H9 (cell line): ENCODE measurements at regions not wholly inside any gene's neighbourhood (a gene's known extent, or its start where the extent isn't known, plus 50 kb on each side); places are given as distances from the start of the nearest gene placed in this dataset.

ENCODE experiments used
- DNase-seq: peaks from one replicate; pipeline ENCODE4 v3.0.0-alpha.2; 2017
- H2AFZ ChIP-seq: one replicate; pipeline ENCODE4 v1.6.1; 2013; ENCODE audit warnings: mild to moderate bottlenecking, low read length, control low read depth, moderate library complexity
- H2AK5ac ChIP-seq: 2 replicates; pipeline ENCODE4 v1.6.1; 2013; ENCODE audit warnings: low read length, control low read depth, mixed read lengths; ENCODE audit not compliant: insufficient read length
- H2BK120ac ChIP-seq: one replicate; pipeline ENCODE4 v1.6.1; 2013; ENCODE audit warnings: low read depth, mild to moderate bottlenecking, low read length, control low read depth, inconsistent platforms; ENCODE audit not compliant: poor library complexity, severe bottlenecking
- H2BK12ac ChIP-seq: 2 replicates; pipeline ENCODE4 v1.6.1; 2013; ENCODE audit warnings: low read length, control low read depth, mixed read lengths, low read depth; ENCODE audit not compliant: insufficient read length
- H2BK15ac ChIP-seq: 2 replicates; pipeline ENCODE4 v1.6.1; 2013; ENCODE audit warnings: low read depth, low read length, control low read depth
- H2BK20ac ChIP-seq: one replicate; pipeline ENCODE4 v1.6.1; 2013; ENCODE audit warnings: low read depth, mild to moderate bottlenecking, low read length, control low read depth, inconsistent platforms; ENCODE audit not compliant: poor library complexity, severe bottlenecking
- H2BK5ac ChIP-seq: 2 replicates; pipeline ENCODE4 v1.6.1; 2013; ENCODE audit warnings: low read length, control low read depth, mixed read lengths; ENCODE audit not compliant: insufficient read length
- H3K14ac ChIP-seq: 2 replicates; pipeline ENCODE4 v1.6.1; 2013; ENCODE audit warnings: low read length, control low read depth; ENCODE audit not compliant: insufficient read depth
- H3K18ac ChIP-seq: 2 replicates; pipeline ENCODE4 v1.6.1; 2013; ENCODE audit warnings: low read depth, mild to moderate bottlenecking, mixed read lengths, low read length, control low read depth; ENCODE audit not compliant: insufficient read length
- H3K23ac ChIP-seq: 2 replicates; pipeline ENCODE4 v1.6.1; 2013; ENCODE audit warnings: low read length, control low read depth, mixed read lengths, low read depth; ENCODE audit not compliant: insufficient read length
- H3K23me2 ChIP-seq: 2 replicates; pipeline ENCODE4 v1.6.1; 2013; ENCODE audit warnings: low read depth, mild to moderate bottlenecking, mixed read lengths, low read length, control low read depth; ENCODE audit not compliant: insufficient read length, poor library complexity, severe bottlenecking
- H3K27ac ChIP-seq: 2 replicates; pipeline ENCODE4 v1.5.1; 2013; ENCODE audit warnings: low read length, control low read depth, mixed read lengths, low read depth; ENCODE audit not compliant: insufficient read length
- H3K27me3 ChIP-seq: 2 replicates; pipeline ENCODE4 v1.6.1; 2013; ENCODE audit warnings: low read length, control low read depth, inconsistent platforms; ENCODE audit not compliant: insufficient read depth
- H3K4ac ChIP-seq: 2 replicates; pipeline ENCODE4 v1.6.1; 2013; ENCODE audit warnings: low read depth, mild to moderate bottlenecking, control low read depth, inconsistent platforms, low read length, moderate library complexity
- H3K4me1 ChIP-seq: 2 replicates; pipeline ENCODE4 v1.6.1; 2013; ENCODE audit warnings: low read length, control low read depth, inconsistent platforms; ENCODE audit not compliant: insufficient read depth
- H3K4me2 ChIP-seq: 2 replicates; pipeline ENCODE4 v1.6.1; 2013; ENCODE audit warnings: low read length, control low read depth, mixed read lengths; ENCODE audit not compliant: insufficient read length, insufficient read depth
- H3K56ac ChIP-seq: 2 replicates; pipeline ENCODE4 v1.6.1; 2013; ENCODE audit warnings: low read depth, mild to moderate bottlenecking, mixed read lengths, low read length, control low read depth; ENCODE audit not compliant: insufficient read length
- H3K79me1 ChIP-seq: 2 replicates; pipeline ENCODE4 v1.6.1; 2013; ENCODE audit warnings: low read depth, mild to moderate bottlenecking, moderate library complexity, low read length, control low read depth, inconsistent platforms; ENCODE audit not compliant: insufficient read depth, poor library complexity, severe bottlenecking
- H3K79me2 ChIP-seq: 2 replicates; pipeline ENCODE4 v1.6.1; 2013; ENCODE audit warnings: low read length, control low read depth, inconsistent platforms; ENCODE audit not compliant: insufficient read depth
- H3K9ac ChIP-seq: 2 replicates; pipeline ENCODE4 v1.6.1; 2013; ENCODE audit warnings: low read length, control low read depth, mixed read lengths; ENCODE audit not compliant: insufficient read length; ENCODE audit errors: extremely low read depth
- H3K9me3 ChIP-seq: one replicate; pipeline ENCODE4 v1.6.1; 2013; ENCODE audit warnings: low read depth, low read length, inconsistent platforms; ENCODE audit not compliant: control insufficient read depth
- H3T11ph ChIP-seq: one replicate; pipeline ENCODE4 v1.6.1; 2013; ENCODE audit warnings: mild to moderate bottlenecking, low read length, control low read depth, inconsistent platforms
- H4K20me1 ChIP-seq: one replicate; pipeline ENCODE4 v1.6.1; 2013; ENCODE audit not compliant: control insufficient read depth, insufficient read length, insufficient read depth
- H4K5ac ChIP-seq: 2 replicates; pipeline ENCODE4 v1.6.1; 2013; ENCODE audit warnings: low read depth, mild to moderate bottlenecking, mixed read lengths, low read length, control low read depth; ENCODE audit not compliant: insufficient read length
- H4K8ac ChIP-seq: replicated peaks from 2 replicates; pipeline ENCODE4 v1.6.1; 2013; ENCODE audit warnings: low read length, control low read depth, mixed read lengths, low read depth; ENCODE audit not compliant: insufficient read length
- H4K91ac ChIP-seq: 2 replicates; pipeline ENCODE4 v1.6.1; 2013; ENCODE audit warnings: low read depth, mild to moderate bottlenecking, moderate library complexity, mixed read lengths, low read length, control low read depth; ENCODE audit not compliant: insufficient read length
- H3K27ac Mint-ChIP-seq, 3 experiments: 2 replicates in 2 of 3; 3 replicates in 1 of 3; pipeline ENCODE4 v1.8.0; 2020 to 2021; ENCODE audit warnings: mixed read lengths in 3 of 3, mild to moderate bottlenecking in 1 of 3, moderate library complexity in 1 of 3
- H3K27me3 Mint-ChIP-seq: 2 replicates; pipeline ENCODE4 v1.8.0; 2021; ENCODE audit warnings: low read depth, mild to moderate bottlenecking, moderate library complexity, mixed read lengths
- H3K36me3 Mint-ChIP-seq, 3 experiments: 2 replicates in 2 of 3; 3 replicates in 1 of 3; pipeline ENCODE4 v1.8.0; 2020 to 2021; ENCODE audit warnings: low read depth in 3 of 3, mixed read lengths in 3 of 3; ENCODE audit not compliant: insufficient read depth in 1 of 3
- H3K4me1 Mint-ChIP-seq, 2 experiments: 2 replicates each; pipeline ENCODE4 v1.8.0; 2020; ENCODE audit warnings: mixed read lengths in 2 of 2
- H3K4me3 Mint-ChIP-seq, 2 experiments: 2 replicates in 1 of 2; 3 replicates in 1 of 2; pipeline ENCODE4 v1.8.0; 2020 to 2021; ENCODE audit warnings: mild to moderate bottlenecking in 2 of 2, mixed read lengths in 2 of 2, moderate library complexity in 1 of 2
- H3K9me3 Mint-ChIP-seq, 2 experiments: 2 replicates in 1 of 2; 3 replicates in 1 of 2; pipeline ENCODE4 v1.8.0; 2020; ENCODE audit warnings: mild to moderate bottlenecking in 2 of 2, mixed read lengths in 2 of 2, moderate library complexity in 1 of 2
- WGBS: extraction: QIAGEN DNeasy Blood & Tissue Kit; methylation state at CpG from one replicate; pipeline ENCODE4 v1.1.7; 2013; ENCODE audit warnings: missing lambda C conversion rate, low lambda C conversion rate, mixed read lengths; ENCODE audit not compliant: insufficient read length; ENCODE audit errors: extremely low coverage; 5-methylcytosine and 5-hydroxymethylcytosine counted together
- TF ChIP-seq, protein P1 (sequence below): fragments of 200-600 bp; sonication (generic); conservative IDR thresholded peaks from 3 replicates; pipeline ENCODE4 v1.8.0; 2021; ENCODE audit warnings: antibody characterized with exemption, mild to moderate bottlenecking

- H4K20me1 ChIP-seq: no peaks in the 10 kb centered on the region
- H3K9ac ChIP-seq: no peak overlapping the region
- H4K8ac ChIP-seq: no peak overlapping the region
- no peak overlapping the region for H2BK5ac ChIP-seq
- Mint-ChIP-seq H3K9me3 (peaks cover 6 to 7% of the 10 kb centered on the region in 2 experiments), H3K36me3 (peaks cover 0 to 7% (median 0%) of the 10 kb centered on the region in 3 experiments; a peak in 3 of 7 replicates), H3K4me3 (no peak overlapping the region), H3K27me3 (peaks cover 4% of the 10 kb centered on the region; the same call in 1 of the 2 replicates), H3K27ac (no peak overlapping the region; a peak in 1 of 7 replicates), H3K4me1 (peaks cover 7 to 20% of the 10 kb centered on the region in 2 experiments)
- H3K23me2 ChIP-seq: no peaks in the 10 kb centered on the region
- H3K4ac ChIP-seq: no peak overlapping the region
- H2BK15ac ChIP-seq: no peak overlapping the region
- H3K14ac ChIP-seq: no peak overlapping the region
- no peak overlapping the region for H4K5ac ChIP-seq
- no peak overlapping the region for H3K27ac ChIP-seq
- no peak overlapping the region for H2BK120ac ChIP-seq
- TF ChIP-seq, protein P1, sequence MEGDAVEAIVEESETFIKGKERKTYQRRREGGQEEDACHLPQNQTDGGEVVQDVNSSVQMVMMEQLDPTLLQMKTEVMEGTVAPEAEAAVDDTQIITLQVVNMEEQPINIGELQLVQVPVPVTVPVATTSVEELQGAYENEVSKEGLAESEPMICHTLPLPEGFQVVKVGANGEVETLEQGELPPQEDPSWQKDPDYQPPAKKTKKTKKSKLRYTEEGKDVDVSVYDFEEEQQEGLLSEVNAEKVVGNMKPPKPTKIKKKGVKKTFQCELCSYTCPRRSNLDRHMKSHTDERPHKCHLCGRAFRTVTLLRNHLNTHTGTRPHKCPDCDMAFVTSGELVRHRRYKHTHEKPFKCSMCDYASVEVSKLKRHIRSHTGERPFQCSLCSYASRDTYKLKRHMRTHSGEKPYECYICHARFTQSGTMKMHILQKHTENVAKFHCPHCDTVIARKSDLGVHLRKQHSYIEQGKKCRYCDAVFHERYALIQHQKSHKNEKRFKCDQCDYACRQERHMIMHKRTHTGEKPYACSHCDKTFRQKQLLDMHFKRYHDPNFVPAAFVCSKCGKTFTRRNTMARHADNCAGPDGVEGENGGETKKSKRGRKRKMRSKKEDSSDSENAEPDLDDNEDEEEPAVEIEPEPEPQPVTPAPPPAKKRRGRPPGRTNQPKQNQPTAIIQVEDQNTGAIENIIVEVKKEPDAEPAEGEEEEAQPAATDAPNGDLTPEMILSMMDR: no peak
- no peak overlapping the region for H3K23ac ChIP-seq
- H2BK20ac ChIP-seq: no peak overlapping the region
- no peak overlapping the region for H3K56ac ChIP-seq
- no peak overlapping the region for H2AFZ ChIP-seq
- H2AK5ac ChIP-seq: no peak overlapping the region
- no peak for DNase-seq
- H3K18ac ChIP-seq: no peak overlapping the region
- no peak overlapping the region for H4K91ac ChIP-seq
- H3K9me3 ChIP-seq: no peaks in the 10 kb centered on the region
- no peak overlapping the region for H2BK12ac ChIP-seq
- H3K4me2 ChIP-seq: no peak overlapping the region
- no peaks in the 10 kb centered on the region for H3K27me3 ChIP-seq
- no peaks in the 10 kb centered on the region for H3K79me1 ChIP-seq
- no peak overlapping the region for H3T11ph ChIP-seq
- no peaks in the 10 kb centered on the region for H3K79me2 ChIP-seq
- H3K4me1 ChIP-seq: no peaks in the 10 kb centered on the region
- no CpG with 5 or more reads among the region's 15 CpGs for WGBS
Observed at GRCh38 chr14:101185073-101185835, 281.7 kb upstream of the RTL1 start.
